Gastroesophageal sphincter (tissue), 4 donors: ENCODE measurements at regions not wholly inside any gene's neighbourhood (a gene's known extent, or its start where the extent isn't known, plus 50 kb on each side); places are given as distances from the start of the nearest gene placed in this dataset.

ENCODE experiments used
- ATAC-seq: fragments of 150-250 bp; one replicate; pipeline ENCODE4 v1.9.1; 2016; ENCODE audit warnings: mild to moderate bottlenecking, moderate library complexity
- H3K27ac ChIP-seq, 4 donors: fragments of 200-600 bp; sonication (generic) in 3 of 4; 1 replicate in 3 of 4; 2 replicates in 1 of 4; pipeline ENCODE4 v1.5.1; 2016 to 2019
- H3K27me3 ChIP-seq: fragments of 200-600 bp; sonication (generic); one replicate; pipeline ENCODE4 v1.5.1; 2019
- H3K36me3 ChIP-seq, 2 donors: fragments of 200-600 bp; sonication (generic); one replicate each; pipeline ENCODE4 v1.5.1; 2019; ENCODE audit warnings: control low read depth in 1 of 2
- H3K4me1 ChIP-seq, 3 donors: fragments of 200-600 bp; sonication (generic); 1 replicate in 2 of 3; 2 replicates in 1 of 3; pipeline ENCODE4 v1.5.1; 2016 to 2019; ENCODE audit warnings: control low read depth in 2 of 3
- H3K4me3 ChIP-seq, 2 donors: fragments of 200-600 bp; sonication (generic); one replicate each; pipeline ENCODE4 v1.5.1; 2019; ENCODE audit warnings: mild to moderate bottlenecking in 1 of 2, moderate library complexity in 1 of 2
- H3K9me3 ChIP-seq, 3 donors: fragments of 200-600 bp; sonication (generic); one replicate each; pipeline ENCODE4 v1.5.1; 2017 to 2019; ENCODE audit warnings: control low read depth in 2 of 3
- CTCF ChIP-seq, 4 experiments: fragments of 200-600 bp in 2 of 4; fragments of 450-650 bp in 2 of 4; sonication (generic) in 1 of 4; IDR thresholded peaks; one replicate each; pipeline ENCODE4 v1.5.1; 2017 to 2019; ENCODE audit warnings: antibody characterized with exemption in 4 of 4, mild to moderate bottlenecking in 2 of 4, moderate library complexity in 2 of 4
- EP300 ChIP-seq: sonication (generic); formaldehyde crosslinking; IDR thresholded peaks from one replicate; pipeline ENCODE4 v1.6.1; 2017; ENCODE audit warnings: antibody characterized with exemption, mild to moderate bottlenecking
- POLR2A ChIP-seq, 2 donors: fragments of 450-650 bp; IDR thresholded peaks; one replicate each; pipeline ENCODE4 v1.6.1; 2017; ENCODE audit warnings: antibody characterized with exemption in 2 of 2, mild to moderate bottlenecking in 2 of 2, moderate library complexity in 1 of 2
- POLR2AphosphoS5 ChIP-seq: sonication (generic); formaldehyde crosslinking; IDR thresholded peaks from one replicate; pipeline ENCODE4 v1.6.1; 2017; ENCODE audit warnings: antibody characterized with exemption
- WGBS, 2 donors: methylation state at CpG; one replicate each; pipeline ENCODE4 v1.1.5; 2018; ENCODE audit warnings: low coverage in 1 of 2; 5-methylcytosine and 5-hydroxymethylcytosine counted together

- Histone ChIP-seq H3K4me1 (peaks cover 0 to 21% (median 0%) of the 10 kb centered on the region in 3 donors), H3K27ac (no peak overlapping the region), H3K9me3 (no peaks in the 10 kb centered on the region), H3K36me3 (no peaks in the 10 kb centered on the region), H3K4me3 (no peak overlapping the region), H3K27me3 (no peaks in the 10 kb centered on the region)
- ATAC-seq = no peak
- WGBS, 2 donors = 0 to 9% methylated on average over 1 of the region's 1 CpG
- TF ChIP-seq POLR2AphosphoS5 = no peak
Observed at GRCh38 chr5:30768056-30768690, 425.3 kb upstream of the CDH6 start.

- no peak for ATAC-seq
- Histone ChIP-seq H3K4me3 (no peak overlapping the region), H3K27me3 (no peaks in the 10 kb centered on the region), H3K36me3 (no peaks in the 10 kb centered on the region), H3K4me1 (peaks cover 0 to 21% (median 0%) of the 10 kb centered on the region in 3 donors), H3K27ac (no peak overlapping the region), H3K9me3 (no peaks in the 10 kb centered on the region)
- WGBS, 2 donors = 14 to 21% methylated on average over 2 of the region's 2 CpGs
- TF ChIP-seq CTCF (IDR thresholded peaks at IDR 0.05) = no peak
- TF ChIP-seq EP300 = no peak
- no peak for TF ChIP-seq POLR2A (IDR thresholded peaks at IDR 0.05)
- no peak for TF ChIP-seq POLR2AphosphoS5
Observed at GRCh38 chr5:30765706-30766105, 427.8 kb upstream of the CDH6 start.

GRCh38 chr5:30765227-30765626 lies 428.3 kb upstream of the CDH6 start:
- no peak for ATAC-seq
- TF ChIP-seq POLR2AphosphoS5 = no peak
- TF ChIP-seq EP300 = no peak
- no peak for TF ChIP-seq POLR2A (IDR thresholded peaks at IDR 0.05)
- TF ChIP-seq CTCF (IDR thresholded peaks at IDR 0.05) = no peak
- Histone ChIP-seq H3K27ac (no peak overlapping the region), H3K27me3 (no peaks in the 10 kb centered on the region), H3K4me1 (peaks cover 0 to 21% (median 0%) of the 10 kb centered on the region in 3 donors), H3K9me3 (no peaks in the 10 kb centered on the region), H3K4me3 (no peak overlapping the region), H3K36me3 (no peaks in the 10 kb centered on the region)
- WGBS, 2 donors = 35 to 42% methylated on average over 2 of the region's 2 CpGs

GRCh38 chr5:30764704-30765103 lies 428.8 kb upstream of the CDH6 start:
- Histone ChIP-seq H3K9me3 (no peaks in the 10 kb centered on the region), H3K36me3 (no peaks in the 10 kb centered on the region), H3K27me3 (no peaks in the 10 kb centered on the region), H3K27ac (no peak overlapping the region), H3K4me3 (no peak overlapping the region), H3K4me1 (peaks cover 0 to 21% (median 0%) of the 10 kb centered on the region in 3 donors)
- ATAC-seq = no peak
- 32 to 41% methylated on average over 1 of the region's 1 CpG for WGBS, 2 donors
- TF ChIP-seq POLR2A (IDR thresholded peaks at IDR 0.05) (no peak), POLR2AphosphoS5 (no peak), CTCF (IDR thresholded peaks at IDR 0.05) (no peak), EP300 (no peak)

GRCh38 chr5:30759731-30760130 lies 433.8 kb upstream of the CDH6 start:
- Histone ChIP-seq H3K27ac (no peak overlapping the region), H3K36me3 (no peaks in the 10 kb centered on the region), H3K27me3 (no peaks in the 10 kb centered on the region), H3K4me1 (no peaks in the 10 kb centered on the region), H3K9me3 (no peaks in the 10 kb centered on the region), H3K4me3 (no peak overlapping the region)
- no peak for ATAC-seq
- 85% methylated on average over 3 of the region's 3 CpGs; no CpG with 5 or more reads in 1 of the 2 donors for WGBS, 2 donors
- TF ChIP-seq POLR2AphosphoS5 (no peak), CTCF (IDR thresholded peaks at IDR 0.05) (no peak), POLR2A (IDR thresholded peaks at IDR 0.05) (no peak), EP300 (no peak)
